ENCODE measurements at regions not wholly inside any gene's neighbourhood (a gene's known extent, or its start where the extent isn't known, plus 50 kb on each side); places are given as distances from the start of the nearest gene placed in this dataset.

DNA sequence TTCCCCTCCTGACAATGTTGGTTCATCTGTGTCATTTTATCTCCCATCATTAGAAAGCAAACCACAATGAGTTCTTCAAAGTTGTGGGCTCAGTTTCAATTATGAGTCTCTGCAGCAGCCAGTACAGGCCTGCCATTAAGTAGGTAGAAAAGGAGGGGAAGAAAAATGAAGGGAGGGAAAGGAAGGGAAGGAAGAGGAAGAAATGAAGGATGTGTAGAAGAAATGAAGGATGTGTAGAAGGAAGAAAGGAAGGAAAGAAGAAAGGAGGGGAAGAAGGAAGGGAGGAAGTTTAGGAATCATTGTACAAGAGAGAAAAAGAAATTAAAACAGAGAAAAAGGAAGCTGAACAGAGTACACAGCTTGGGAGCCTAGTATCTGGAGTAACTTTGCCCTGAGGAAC, 498.3 kb upstream of the DAB1 start:
- Histone ChIP-seq H3K4me1 (no peaks in the 10 kb centered on the region), H3K36me3 (no peaks in the 10 kb centered on the region), H3K9me3 (no peaks in the 10 kb centered on the region), H3K27ac (no peak overlapping the region), H3K4me3 (no peak overlapping the region), H3K27me3 (no peaks in the 10 kb centered on the region)
- ATAC-seq = no peak
- no peak for DNase-seq
- in situ Hi-C loops (cut with MboI; ENCODE audit: low sequenced_read_pairs in 4 of 4) = no loop called here
- TF ChIP-seq, protein P1, sequence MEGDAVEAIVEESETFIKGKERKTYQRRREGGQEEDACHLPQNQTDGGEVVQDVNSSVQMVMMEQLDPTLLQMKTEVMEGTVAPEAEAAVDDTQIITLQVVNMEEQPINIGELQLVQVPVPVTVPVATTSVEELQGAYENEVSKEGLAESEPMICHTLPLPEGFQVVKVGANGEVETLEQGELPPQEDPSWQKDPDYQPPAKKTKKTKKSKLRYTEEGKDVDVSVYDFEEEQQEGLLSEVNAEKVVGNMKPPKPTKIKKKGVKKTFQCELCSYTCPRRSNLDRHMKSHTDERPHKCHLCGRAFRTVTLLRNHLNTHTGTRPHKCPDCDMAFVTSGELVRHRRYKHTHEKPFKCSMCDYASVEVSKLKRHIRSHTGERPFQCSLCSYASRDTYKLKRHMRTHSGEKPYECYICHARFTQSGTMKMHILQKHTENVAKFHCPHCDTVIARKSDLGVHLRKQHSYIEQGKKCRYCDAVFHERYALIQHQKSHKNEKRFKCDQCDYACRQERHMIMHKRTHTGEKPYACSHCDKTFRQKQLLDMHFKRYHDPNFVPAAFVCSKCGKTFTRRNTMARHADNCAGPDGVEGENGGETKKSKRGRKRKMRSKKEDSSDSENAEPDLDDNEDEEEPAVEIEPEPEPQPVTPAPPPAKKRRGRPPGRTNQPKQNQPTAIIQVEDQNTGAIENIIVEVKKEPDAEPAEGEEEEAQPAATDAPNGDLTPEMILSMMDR (IDR thresholded peaks at IDR 0.05 in 4 of 5, conservative IDR thresholded peaks at IDR 0.05 in 1 of 5) = no peak
- no peak for TF ChIP-seq POLR2A (IDR thresholded peaks at IDR 0.05)
- intact Hi-C loops (cut with DNase I; ENCODE audit: low total_unique reads) = no loop called here

DNA sequence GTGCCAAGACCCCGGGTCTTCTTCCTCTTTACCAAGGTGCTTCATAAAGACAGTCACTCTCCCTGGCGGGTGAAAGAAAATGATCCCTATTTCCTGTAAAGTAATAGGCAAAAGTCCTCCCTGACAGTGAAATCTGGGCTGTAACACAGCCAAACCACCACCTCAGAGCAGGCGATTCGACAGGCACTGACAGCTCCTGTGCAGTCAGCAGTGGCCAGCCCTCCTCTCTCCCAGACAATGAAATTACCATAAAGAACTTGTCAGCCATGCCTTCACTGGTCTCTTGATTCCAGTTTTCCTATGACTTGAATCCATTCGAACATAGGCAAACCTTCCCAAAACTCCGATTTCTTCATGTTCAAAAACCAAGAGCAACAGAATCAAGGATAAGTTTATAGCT, 492.2 kb upstream of the DAB1 start:
- no peak for ATAC-seq
- TF ChIP-seq, protein P1 (IDR thresholded peaks at IDR 0.05 in 4 of 5, conservative IDR thresholded peaks at IDR 0.05 in 1 of 5) = no peak
- TF ChIP-seq POLR2A (IDR thresholded peaks at IDR 0.05) = no peak
- Histone ChIP-seq H3K4me1 (no peaks in the 10 kb centered on the region), H3K4me3 (no peak overlapping the region), H3K27me3 (no peaks in the 10 kb centered on the region), H3K36me3 (no peaks in the 10 kb centered on the region), H3K27ac (no peak overlapping the region), H3K9me3 (no peaks in the 10 kb centered on the region)
- intact Hi-C loops (cut with DNase I; ENCODE audit: low total_unique reads) (no loop called here), in situ Hi-C loops (cut with MboI; ENCODE audit: low sequenced_read_pairs in 4 of 4) (no loop called here)
- no peak for DNase-seq

DNA sequence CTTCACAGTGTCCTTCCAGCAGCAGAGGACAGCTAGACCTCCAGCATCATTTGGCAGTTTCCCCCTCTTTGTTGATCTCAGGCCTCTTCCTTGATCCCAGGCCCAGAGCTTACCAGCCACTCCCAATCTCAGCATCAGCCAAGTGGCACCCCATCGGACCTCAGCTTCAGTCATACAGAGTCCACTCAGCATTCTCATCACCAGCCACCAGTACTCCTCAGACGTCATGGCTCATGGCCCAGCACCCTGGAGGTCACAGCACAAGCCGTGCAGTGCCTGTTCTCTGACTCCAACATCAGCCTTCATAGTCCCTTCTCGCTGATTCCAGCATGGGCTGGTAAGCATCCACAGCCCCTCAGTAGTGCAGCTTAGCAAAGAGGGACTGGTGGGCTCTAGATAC, 487.6 kb upstream of the DAB1 start:
- Histone ChIP-seq H3K27ac (no peak overlapping the region), H3K36me3 (no peaks in the 10 kb centered on the region), H3K9me3 (no peaks in the 10 kb centered on the region), H3K4me3 (no peak overlapping the region), H3K27me3 (no peaks in the 10 kb centered on the region), H3K4me1 (no peaks in the 10 kb centered on the region)
- DNase-seq (no peak), ATAC-seq (no peak)
- intact Hi-C loops (cut with DNase I; ENCODE audit: low total_unique reads) (no loop called here), in situ Hi-C loops (cut with MboI; ENCODE audit: low sequenced_read_pairs in 4 of 4) (no loop called here)
- no peak for TF ChIP-seq POLR2A (IDR thresholded peaks at IDR 0.05)
- TF ChIP-seq, protein P1 (IDR thresholded peaks at IDR 0.05 in 4 of 5, conservative IDR thresholded peaks at IDR 0.05 in 1 of 5) = no peak

DNA sequence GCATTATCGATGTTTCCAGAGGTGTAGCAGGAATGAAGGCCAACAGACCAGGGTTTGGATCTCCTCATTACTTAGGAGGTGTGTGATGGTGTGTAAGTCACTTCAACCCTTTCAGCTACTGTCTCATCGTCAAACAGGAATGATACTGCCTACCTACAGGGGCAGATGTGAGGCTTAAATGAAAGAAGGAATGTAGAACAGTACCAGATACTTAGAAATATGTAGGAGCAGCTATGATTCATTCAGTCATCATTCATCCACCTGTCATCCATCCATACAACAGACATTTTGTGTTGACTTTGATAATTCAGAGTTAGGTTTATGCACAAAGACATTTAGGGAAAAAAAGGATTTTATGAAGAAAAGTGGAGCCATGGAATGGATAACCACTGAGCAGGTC, 486.9 kb upstream of the DAB1 start:
- ATAC-seq (no peak), DNase-seq (no peak)
- H3K4me3 ChIP-seq = no peak overlapping the region
- no peak for TF ChIP-seq POLR2A (IDR thresholded peaks at IDR 0.05)
- TF ChIP-seq, protein P1 (IDR thresholded peaks at IDR 0.05 in 4 of 5, conservative IDR thresholded peaks at IDR 0.05 in 1 of 5) = no peak
- H3K27ac ChIP-seq = no peak overlapping the region
- in situ Hi-C loops (cut with MboI; ENCODE audit: low sequenced_read_pairs in 4 of 4) (no loop called here), intact Hi-C loops (cut with DNase I; ENCODE audit: low total_unique reads) (no loop called here)
- H3K9me3 ChIP-seq = no peaks in the 10 kb centered on the region
- H3K36me3 ChIP-seq = no peaks in the 10 kb centered on the region
- H3K4me1 ChIP-seq = no peaks in the 10 kb centered on the region
- H3K27me3 ChIP-seq = no peaks in the 10 kb centered on the region

DNA sequence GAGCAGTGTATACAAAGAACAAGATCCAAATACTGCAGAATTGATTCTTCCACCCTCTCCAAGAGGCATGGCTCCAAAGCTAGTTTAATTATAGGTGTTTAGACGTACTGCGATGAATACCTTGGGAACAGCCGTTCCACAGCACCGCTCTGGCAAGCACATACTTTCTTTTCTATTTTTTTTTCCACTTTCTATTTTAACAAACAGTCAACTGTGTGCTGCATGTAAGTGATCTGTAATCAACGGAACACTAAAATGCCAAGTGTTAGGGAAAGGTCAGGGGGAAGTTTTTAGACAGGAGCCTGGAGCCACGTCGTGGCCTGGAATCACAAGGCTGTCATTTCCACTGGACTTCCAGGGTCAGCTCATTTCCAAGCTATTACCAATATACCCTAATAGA, 486.4 kb upstream of the DAB1 start:
- Histone ChIP-seq H3K4me1 (no peaks in the 10 kb centered on the region), H3K4me3 (no peak overlapping the region), H3K9me3 (no peaks in the 10 kb centered on the region), H3K27ac (no peak overlapping the region), H3K36me3 (no peaks in the 10 kb centered on the region), H3K27me3 (no peaks in the 10 kb centered on the region)
- DNase-seq (no peak), ATAC-seq (no peak)
- intact Hi-C loops (cut with DNase I; ENCODE audit: low total_unique reads) (no loop called here), in situ Hi-C loops (cut with MboI; ENCODE audit: low sequenced_read_pairs in 4 of 4) (no loop called here)
- TF ChIP-seq, protein P1 (IDR thresholded peaks at IDR 0.05 in 4 of 5, conservative IDR thresholded peaks at IDR 0.05 in 1 of 5) = no peak
- no peak for TF ChIP-seq POLR2A (IDR thresholded peaks at IDR 0.05)
